ENCODE measurements at regions not wholly inside any gene's neighbourhood (a gene's known extent, or its start where the extent isn't known, plus 50 kb on each side); places are given as distances from the start of the nearest gene placed in this dataset.

DNA sequence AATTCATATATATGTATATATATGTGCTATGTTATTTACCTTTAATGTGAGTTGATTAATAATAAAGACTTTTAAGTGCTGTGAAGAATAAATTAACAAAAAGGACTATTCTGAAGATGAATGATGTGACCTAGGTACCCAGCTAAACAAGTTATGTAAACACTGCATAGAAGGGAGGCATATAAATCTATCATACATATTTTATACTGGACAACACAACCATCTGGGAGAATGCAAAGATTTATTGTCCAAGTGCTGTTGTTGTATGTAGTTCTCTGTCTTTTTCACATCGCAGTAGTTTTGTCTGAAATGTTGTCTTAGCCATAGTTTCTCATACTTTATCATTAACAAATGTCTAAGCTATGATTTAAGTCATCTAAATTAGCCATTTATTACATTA lies 337.6 kb downstream of the PCDH18 start:
- CTCF ChIA-PET: no interaction called here
- BruUV-seq (replicated peaks): no TSS peak
- ATAC-seq (no peak), DNase-seq (ENCODE audit: low read depth, low spot score) (no peak)
- H3K9me3 ChIP-seq (ENCODE audit: control insufficient read depth, insufficient read depth, low read depth, low read length): no peaks in the 10 kb centered on the region
- no peaks in the 10 kb centered on the region; the same call in 1 of the 2 replicates for H3K36me3 ChIP-seq (ENCODE audit: control insufficient read depth, insufficient read depth, low read length)
- TF ChIP-seq, protein P1, sequence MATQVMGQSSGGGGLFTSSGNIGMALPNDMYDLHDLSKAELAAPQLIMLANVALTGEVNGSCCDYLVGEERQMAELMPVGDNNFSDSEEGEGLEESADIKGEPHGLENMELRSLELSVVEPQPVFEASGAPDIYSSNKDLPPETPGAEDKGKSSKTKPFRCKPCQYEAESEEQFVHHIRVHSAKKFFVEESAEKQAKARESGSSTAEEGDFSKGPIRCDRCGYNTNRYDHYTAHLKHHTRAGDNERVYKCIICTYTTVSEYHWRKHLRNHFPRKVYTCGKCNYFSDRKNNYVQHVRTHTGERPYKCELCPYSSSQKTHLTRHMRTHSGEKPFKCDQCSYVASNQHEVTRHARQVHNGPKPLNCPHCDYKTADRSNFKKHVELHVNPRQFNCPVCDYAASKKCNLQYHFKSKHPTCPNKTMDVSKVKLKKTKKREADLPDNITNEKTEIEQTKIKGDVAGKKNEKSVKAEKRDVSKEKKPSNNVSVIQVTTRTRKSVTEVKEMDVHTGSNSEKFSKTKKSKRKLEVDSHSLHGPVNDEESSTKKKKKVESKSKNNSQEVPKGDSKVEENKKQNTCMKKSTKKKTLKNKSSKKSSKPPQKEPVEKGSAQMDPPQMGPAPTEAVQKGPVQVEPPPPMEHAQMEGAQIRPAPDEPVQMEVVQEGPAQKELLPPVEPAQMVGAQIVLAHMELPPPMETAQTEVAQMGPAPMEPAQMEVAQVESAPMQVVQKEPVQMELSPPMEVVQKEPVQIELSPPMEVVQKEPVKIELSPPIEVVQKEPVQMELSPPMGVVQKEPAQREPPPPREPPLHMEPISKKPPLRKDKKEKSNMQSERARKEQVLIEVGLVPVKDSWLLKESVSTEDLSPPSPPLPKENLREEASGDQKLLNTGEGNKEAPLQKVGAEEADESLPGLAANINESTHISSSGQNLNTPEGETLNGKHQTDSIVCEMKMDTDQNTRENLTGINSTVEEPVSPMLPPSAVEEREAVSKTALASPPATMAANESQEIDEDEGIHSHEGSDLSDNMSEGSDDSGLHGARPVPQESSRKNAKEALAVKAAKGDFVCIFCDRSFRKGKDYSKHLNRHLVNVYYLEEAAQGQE (IDR thresholded peaks at IDR 0.05; ENCODE audit: insufficient read depth in 1 of 2, low read depth in 2 of 2, low read length in 1 of 2): no peak
- TF ChIP-seq TCF7L2 (IDR thresholded peaks at IDR 0.05; ENCODE audit: low read depth, low read length) (no peak), SIN3A (IDR thresholded peaks at IDR 0.05; ENCODE audit: borderline replicate concordance, insufficient read depth, low read depth, low read length) (no peak), POLR2AphosphoS5 (IDR thresholded peaks at IDR 0.05; ENCODE audit: low read depth, low read length) (no peak)
- TF ChIP-seq, protein P2, sequence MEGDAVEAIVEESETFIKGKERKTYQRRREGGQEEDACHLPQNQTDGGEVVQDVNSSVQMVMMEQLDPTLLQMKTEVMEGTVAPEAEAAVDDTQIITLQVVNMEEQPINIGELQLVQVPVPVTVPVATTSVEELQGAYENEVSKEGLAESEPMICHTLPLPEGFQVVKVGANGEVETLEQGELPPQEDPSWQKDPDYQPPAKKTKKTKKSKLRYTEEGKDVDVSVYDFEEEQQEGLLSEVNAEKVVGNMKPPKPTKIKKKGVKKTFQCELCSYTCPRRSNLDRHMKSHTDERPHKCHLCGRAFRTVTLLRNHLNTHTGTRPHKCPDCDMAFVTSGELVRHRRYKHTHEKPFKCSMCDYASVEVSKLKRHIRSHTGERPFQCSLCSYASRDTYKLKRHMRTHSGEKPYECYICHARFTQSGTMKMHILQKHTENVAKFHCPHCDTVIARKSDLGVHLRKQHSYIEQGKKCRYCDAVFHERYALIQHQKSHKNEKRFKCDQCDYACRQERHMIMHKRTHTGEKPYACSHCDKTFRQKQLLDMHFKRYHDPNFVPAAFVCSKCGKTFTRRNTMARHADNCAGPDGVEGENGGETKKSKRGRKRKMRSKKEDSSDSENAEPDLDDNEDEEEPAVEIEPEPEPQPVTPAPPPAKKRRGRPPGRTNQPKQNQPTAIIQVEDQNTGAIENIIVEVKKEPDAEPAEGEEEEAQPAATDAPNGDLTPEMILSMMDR (IDR thresholded peaks at IDR 0.05): no peak
- no peaks in the 10 kb centered on the region for H3K27me3 ChIP-seq (ENCODE audit: control insufficient read depth, insufficient read depth, low read length)
- in situ Hi-C loops (cut with HindIII; ENCODE audit: low pct_unique_long_range_greater_than_20kb, low sequenced_read_pairs) (no loop called here), intact Hi-C loops (cut with micrococcal nuclease; ENCODE audit: unreplicated experiment) (no loop called here)
- no peaks in the 10 kb centered on the region for H3K4me1 ChIP-seq (ENCODE audit: control insufficient read depth, insufficient read depth, low read length)
- no peak overlapping the region for H3K4me3 ChIP-seq (ENCODE audit: low read depth in 2 of 2, low read length in 2 of 2)
- POLR2A ChIA-PET: no interaction called here
- H3K27ac ChIP-seq (ENCODE audit: low read length): no peak overlapping the region

DNA sequence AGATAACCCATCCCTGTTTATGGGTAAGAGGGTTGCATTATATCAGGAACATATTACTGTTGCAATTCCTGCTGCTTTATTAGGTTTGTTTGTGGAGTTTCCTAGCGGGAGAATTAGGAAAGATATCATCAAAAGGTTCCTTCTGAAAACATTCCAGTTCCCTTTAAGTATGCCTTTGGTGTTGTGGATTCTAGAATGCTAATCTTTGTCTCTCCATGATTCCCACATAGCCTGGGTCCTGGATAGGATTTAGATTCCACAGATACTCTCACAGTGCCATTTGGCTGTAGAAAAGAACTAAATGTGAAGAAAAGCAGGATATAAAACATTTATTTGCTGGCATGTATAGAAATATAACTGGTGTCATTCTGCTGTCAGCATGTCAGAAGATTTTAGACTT lies 338.7 kb downstream of the PCDH18 start:
- no peak for ATAC-seq

More for the DNA sequence above, 338.7 kb downstream of the PCDH18 start:
- in situ Hi-C loops (cut with HindIII; ENCODE audit: low pct_unique_long_range_greater_than_20kb, low sequenced_read_pairs): no loop called here
- Histone ChIP-seq H3K4me3 (ENCODE audit: low read depth in 2 of 2, low read length in 2 of 2) (no peak overlapping the region), H3K4me1 (ENCODE audit: control insufficient read depth, insufficient read depth, low read length) (no peaks in the 10 kb centered on the region), H3K27ac (ENCODE audit: low read length) (no peak overlapping the region), H3K36me3 (ENCODE audit: control insufficient read depth, insufficient read depth, low read length) (no peaks in the 10 kb centered on the region; the same call in 1 of the 2 replicates), H3K27me3 (ENCODE audit: control insufficient read depth, insufficient read depth, low read length) (no peaks in the 10 kb centered on the region), H3K9me3 (ENCODE audit: control insufficient read depth, insufficient read depth, low read depth, low read length) (no peaks in the 10 kb centered on the region)
- CTCF ChIA-PET: interaction anchor here (0.7 kb wide), 1 partner anchor 601 kb away, joined by 3 read pairs; no protein-coding TSS in a partner anchor
- intact Hi-C loops (cut with micrococcal nuclease; ENCODE audit: unreplicated experiment): no loop called here
- no TSS peak for BruUV-seq (replicated peaks)
- TF ChIP-seq SIN3A (IDR thresholded peaks at IDR 0.05; ENCODE audit: borderline replicate concordance, insufficient read depth, low read depth, low read length) (no peak), TCF7L2 (IDR thresholded peaks at IDR 0.05; ENCODE audit: low read depth, low read length) (no peak), POLR2AphosphoS5 (IDR thresholded peaks at IDR 0.05; ENCODE audit: low read depth, low read length) (no peak)
- TF ChIP-seq, protein P1 (IDR thresholded peaks at IDR 0.05; ENCODE audit: insufficient read depth in 1 of 2, low read depth in 2 of 2, low read length in 1 of 2): no peak
- TF ChIP-seq, protein P2 (IDR thresholded peaks at IDR 0.05): no peak
- POLR2A ChIA-PET: no interaction called here
- DNase-seq (ENCODE audit: low read depth, low spot score): no peak

Data from Panc1 (cell line).